ENCODE measurements at regions not wholly inside any gene's neighbourhood (a gene's known extent, or its start where the extent isn't known, plus 50 kb on each side); places are given as distances from the start of the nearest gene placed in this dataset.

DNA sequence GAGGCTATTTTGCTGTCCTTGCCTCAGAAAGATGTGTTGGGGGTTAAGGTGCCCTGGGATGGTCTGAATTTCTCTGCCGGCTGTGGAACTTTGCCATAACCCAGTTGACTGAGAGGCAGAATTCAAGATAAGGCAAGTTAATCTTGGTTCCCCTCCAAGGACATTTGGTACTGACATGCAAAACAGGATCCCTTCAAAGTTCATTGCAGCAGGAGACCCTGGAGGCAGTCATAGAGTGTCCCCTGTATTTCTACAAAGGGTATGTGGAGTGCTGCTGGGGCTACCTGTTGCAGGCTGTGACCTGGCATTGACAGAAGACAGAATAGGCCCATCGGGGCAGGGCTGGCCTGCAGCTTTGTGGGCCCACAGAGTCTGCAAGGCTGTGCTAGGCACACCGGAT, 135.6 kb upstream of the IRX3 start:
- ATAC-seq = no peak
- no peak for DNase-seq
- intact Hi-C loops (cut with DNase I, micrococcal nuclease) = no loop called here

DNA sequence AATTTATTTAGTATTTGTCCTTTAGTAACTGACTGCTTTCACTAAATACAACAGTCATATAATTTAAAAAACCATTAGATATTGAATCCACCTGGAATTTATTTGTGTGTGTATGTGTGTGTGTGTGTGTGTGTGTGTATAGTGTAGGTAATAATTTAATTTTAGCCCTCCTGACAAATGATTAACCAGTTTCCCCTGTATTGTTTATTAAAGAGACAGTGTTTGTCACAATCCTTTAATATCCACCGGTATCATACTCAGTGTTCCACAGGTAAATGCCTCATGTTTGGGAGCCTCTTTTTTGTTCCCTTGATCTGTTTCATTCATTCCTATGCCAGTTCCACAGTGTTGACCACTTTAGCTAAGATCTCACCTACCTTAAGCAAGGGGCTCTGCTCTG, 134.6 kb upstream of the IRX3 start:
- ATAC-seq (no peak), DNase-seq (no peak)
- intact Hi-C loops (cut with DNase I, micrococcal nuclease) = no loop called here

GRCh38 chr16:54418903-54419302, 132.3 kb upstream of the IRX3 start:
- intact Hi-C loops (cut with DNase I, micrococcal nuclease) = no loop called here

GRCh38 chr16:54417384-54417783, 130.8 kb upstream of the IRX3 start:
- intact Hi-C loops (cut with DNase I, micrococcal nuclease) = no loop called here
- DNase-seq (no peak), ATAC-seq (no peak)

More at GRCh38 chr16:54418903-54419302, 132.3 kb upstream of the IRX3 start:
- DNase-seq = no peak
- no peak for ATAC-seq

DNA sequence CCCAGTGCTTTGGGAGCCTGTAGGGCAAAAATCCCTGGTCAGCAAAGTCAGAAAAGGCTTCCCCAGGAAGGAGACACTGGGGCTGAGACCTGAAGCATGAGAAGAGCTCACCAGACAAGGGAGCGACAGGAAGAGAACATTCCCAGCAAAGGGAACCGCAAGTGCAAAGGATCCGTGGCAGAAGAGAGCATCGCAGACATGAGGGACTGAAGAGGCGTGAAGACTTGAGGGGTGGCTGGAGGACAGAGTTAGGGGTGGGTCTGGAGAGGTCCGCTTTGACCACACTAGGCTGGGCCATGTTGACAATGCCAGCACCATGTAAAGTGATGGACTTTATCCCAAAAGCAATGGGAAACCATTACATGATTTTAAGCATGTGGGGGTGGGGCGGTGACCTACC, 128.1 kb upstream of the IRX3 start:
- intact Hi-C loops (cut with DNase I, micrococcal nuclease) = no loop called here
- no peak for ATAC-seq
- no peak for DNase-seq

GRCh38 chr16:54412777-54413455, 126.3 kb upstream of the IRX3 start:
- DNase-seq (no peak), ATAC-seq (no peak)
- intact Hi-C loops (cut with DNase I, micrococcal nuclease) = no loop called here

- no peak for DNase-seq
- intact Hi-C loops (cut with DNase I, micrococcal nuclease) = no loop called here
These were observed 125.5 kb upstream of the IRX3 start for GRCh38 chr16:54412037-54412436.

GRCh38 chr16:54411544-54411943, 125.0 kb upstream of the IRX3 start:
- DNase-seq = peak in 1 of 2 donors; percentile 5
- intact Hi-C loops (cut with DNase I, micrococcal nuclease) = no loop called here
- peak; percentile 51 for ATAC-seq

More at GRCh38 chr16:54412037-54412436, 125.5 kb upstream of the IRX3 start:
- no peak for ATAC-seq

DNA sequence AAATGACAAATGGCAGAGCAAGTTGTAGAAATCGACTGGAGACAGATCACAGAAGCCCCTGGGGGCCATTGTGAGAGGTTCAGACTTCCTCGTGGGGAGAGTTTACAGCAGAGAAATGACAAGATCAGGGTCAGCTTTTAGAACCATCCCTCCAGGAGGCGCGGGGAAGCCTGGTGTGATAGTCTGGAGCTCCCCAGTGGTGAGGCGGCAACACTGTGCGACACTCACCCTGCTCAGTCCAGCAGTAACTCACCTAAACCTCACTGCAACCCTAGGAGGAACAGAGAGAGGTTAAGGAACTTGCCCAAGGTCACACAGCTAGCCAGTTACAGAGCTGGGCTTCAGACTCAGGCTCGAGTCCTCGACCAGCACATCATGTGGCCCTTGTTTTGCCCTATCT, 123.4 kb upstream of the IRX3 start:
- intact Hi-C loops (cut with DNase I, micrococcal nuclease) = no loop called here
- DNase-seq (no peak), ATAC-seq (no peak)

DNA sequence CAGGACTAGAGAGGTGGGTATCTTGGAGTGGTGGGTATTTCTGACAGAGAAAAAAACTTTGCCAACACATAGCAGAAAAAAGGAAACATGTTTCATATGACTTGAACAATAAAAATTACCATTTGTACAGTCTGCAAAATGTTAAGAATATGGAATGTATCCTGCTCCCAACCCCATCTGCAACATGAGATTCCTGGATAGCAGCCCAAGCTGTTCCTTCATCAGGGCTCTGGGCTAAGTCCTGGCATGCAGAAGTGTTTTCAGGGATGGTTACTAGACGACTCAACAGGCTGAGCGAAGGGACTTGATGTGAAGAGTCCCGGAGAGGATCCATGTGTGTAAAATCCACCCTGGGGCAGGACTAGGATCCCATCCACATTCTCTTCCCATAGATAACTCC, 121.0 kb upstream of the IRX3 start:
- intact Hi-C loops (cut with DNase I, micrococcal nuclease) = no loop called here
- ATAC-seq (no peak), DNase-seq (no peak)

DNA sequence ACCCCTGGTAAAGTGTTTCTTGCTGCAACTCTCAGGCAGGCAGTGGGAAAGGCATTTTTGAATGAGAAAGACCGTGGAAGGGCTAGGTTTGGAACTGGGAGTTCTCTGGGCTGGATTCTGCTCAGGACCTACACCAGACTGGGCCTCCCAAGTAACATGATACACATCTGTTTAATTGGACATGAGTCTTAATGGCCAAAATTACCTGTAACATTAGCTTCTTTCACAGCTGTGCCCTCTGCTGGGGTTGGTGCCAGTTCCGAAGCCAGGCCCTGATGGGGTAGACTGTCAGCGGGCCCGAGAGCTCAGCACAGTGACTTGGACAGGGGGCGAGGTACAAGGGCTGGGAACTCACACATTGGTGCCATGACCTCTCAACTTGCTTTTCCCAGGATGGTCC, 118.9 kb upstream of the IRX3 start:
- ATAC-seq (no peak), DNase-seq (no peak)
- intact Hi-C loops (cut with DNase I, micrococcal nuclease) = no loop called here

- intact Hi-C loops (cut with DNase I, micrococcal nuclease) = no loop called here
These were observed 117.0 kb upstream of the IRX3 start for GRCh38 chr16:54403580-54403979.

GRCh38 chr16:54402873-54403272, 116.3 kb upstream of the IRX3 start:
- intact Hi-C loops (cut with DNase I, micrococcal nuclease) = no loop called here
- DNase-seq (no peak), ATAC-seq (no peak)

More at GRCh38 chr16:54403580-54403979, 117.0 kb upstream of the IRX3 start:
- ATAC-seq (no peak), DNase-seq (no peak)

- intact Hi-C loops (cut with DNase I, micrococcal nuclease) = no loop called here
- ATAC-seq = no peak
- no peak for DNase-seq
These were observed 115.7 kb upstream of the IRX3 start for GRCh38 chr16:54402270-54402669.

- DNase-seq (no peak), ATAC-seq (no peak)
- intact Hi-C loops (cut with DNase I, micrococcal nuclease) = no loop called here
These were observed 113.7 kb upstream of the IRX3 start for GRCh38 chr16:54400261-54400660.

DNA sequence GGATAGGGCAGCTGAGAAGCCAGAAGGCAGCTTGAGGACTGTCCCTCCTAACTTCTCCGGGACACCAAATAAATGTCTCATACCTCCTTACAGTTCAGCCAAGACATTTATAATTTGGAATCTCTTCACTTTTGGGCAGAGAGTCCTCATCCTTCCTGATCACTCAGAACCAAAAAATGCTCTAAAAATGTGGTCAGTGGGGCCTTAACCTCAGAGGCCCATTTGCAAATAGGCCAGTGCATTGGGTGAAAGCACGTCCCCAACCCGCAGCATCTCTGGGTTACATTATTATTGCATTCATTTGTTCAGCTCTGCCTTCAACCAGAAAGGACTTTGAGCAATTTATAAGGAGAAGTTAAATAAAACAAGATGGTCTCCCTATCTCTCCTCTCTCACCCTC, 112.4 kb upstream of the IRX3 start:
- ATAC-seq (no peak), DNase-seq (no peak)
- intact Hi-C loops (cut with DNase I, micrococcal nuclease) = loop anchor here in 1 of 2 donors (5.0 kb wide), 1 partner anchor 432 kb away; no protein-coding TSS in a partner anchor

DNA sequence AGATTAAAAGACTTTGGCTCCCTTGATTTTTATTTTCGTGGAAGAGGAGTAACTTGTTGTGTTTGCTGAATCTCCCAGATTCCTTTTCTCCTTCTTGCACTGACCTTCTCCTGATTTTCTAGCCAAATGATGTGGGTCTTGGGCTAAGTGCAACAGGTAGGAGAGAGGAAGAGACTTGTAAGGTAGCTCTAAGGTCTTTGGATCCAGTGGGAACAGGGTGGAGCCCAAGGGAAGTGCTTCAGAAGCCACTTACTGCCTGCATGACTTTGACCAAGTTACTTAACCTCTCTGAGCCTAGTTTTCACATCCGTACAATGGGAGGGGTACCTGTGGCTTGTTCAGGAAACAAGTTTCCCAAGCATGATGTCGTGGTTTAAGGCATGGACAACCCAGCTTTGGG, 111.3 kb upstream of the IRX3 start:
- ATAC-seq = no peak
- intact Hi-C loops (cut with DNase I, micrococcal nuclease) = loop anchor here in 1 of 2 donors (5.0 kb wide), 1 partner anchor 431 kb away; no protein-coding TSS in a partner anchor
- DNase-seq = no peak

- DNase-seq = no peak
- ATAC-seq = no peak
- intact Hi-C loops (cut with DNase I, micrococcal nuclease) = loop anchor here in 1 of 2 donors (5.0 kb wide), 1 partner anchor 430 kb away; no protein-coding TSS in a partner anchor
These were observed 110.7 kb upstream of the IRX3 start for GRCh38 chr16:54397190-54397835.

DNA sequence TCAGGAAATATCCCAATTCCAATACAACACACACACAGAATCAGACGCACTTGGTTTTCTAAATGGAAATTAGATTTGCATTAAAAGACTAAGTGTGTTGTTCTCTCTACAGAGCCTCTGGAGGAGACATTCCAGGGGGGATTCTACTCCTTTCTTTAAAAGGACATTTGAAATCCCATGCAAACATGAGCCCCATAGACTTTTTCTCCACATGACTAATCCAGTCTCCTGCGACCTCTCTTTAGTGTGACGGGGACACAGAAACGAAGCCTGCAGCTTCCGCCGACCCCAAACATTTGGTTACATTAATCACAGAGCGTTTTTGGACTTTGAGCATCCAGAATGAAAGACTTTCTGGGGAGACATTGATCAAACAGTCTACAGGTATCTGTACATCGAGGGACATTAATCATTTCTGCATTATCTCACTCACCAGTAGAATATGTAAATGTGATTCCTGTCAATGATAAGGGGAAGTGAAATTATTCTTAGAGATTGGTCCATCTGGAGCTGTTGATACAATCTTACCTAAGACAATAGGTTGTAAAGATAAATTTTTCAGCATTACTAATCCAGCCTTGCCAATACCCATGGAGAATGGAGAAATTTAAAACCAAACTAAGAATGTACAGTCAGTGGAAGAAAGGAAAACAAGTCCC, 103.4 kb upstream of the IRX3 start:
- DNase-seq = no peak
- intact Hi-C loops (cut with DNase I, micrococcal nuclease) = no loop called here
- ATAC-seq = no peak

DNA sequence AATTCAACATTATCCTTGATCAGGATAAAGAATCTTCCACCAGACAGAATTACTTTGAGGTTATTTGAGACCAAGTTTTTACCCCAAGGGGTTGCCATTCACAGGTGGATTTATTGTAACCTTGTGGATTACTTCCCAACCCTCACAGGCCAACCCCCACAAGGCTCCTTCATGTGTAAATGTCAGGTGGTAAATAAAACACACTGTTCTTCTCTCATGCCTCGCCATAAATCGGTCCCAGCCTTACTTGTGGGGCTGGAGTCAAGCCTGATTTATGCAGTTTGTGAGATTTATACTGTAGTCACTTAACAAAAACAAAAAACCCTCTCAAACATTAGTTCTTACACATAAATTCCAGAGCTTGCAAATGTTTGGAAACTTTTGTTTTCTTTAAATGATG, 98.6 kb upstream of the IRX3 start:
- ATAC-seq = no peak
- intact Hi-C loops (cut with DNase I, micrococcal nuclease) = no loop called here
- DNase-seq = no peak
